Bronchial epithelial cell (primary cell): ENCODE measurements at regions not wholly inside any gene's neighbourhood (a gene's known extent, or its start where the extent isn't known, plus 50 kb on each side); places are given as distances from the start of the nearest gene placed in this dataset.

Source experiments
- DNase-seq: peaks from one replicate; pipeline ENCODE4 v3.0.0-alpha.2; 2010; ENCODE audit warnings: low read depth
- FAIRE-seq: peaks from 2 replicates; lab custom pipeline; 2011; peaks lifted over from hg19 to GRCh38; lab: Jason Lieb, UNC
- H3K27me3 ChIP-seq: 2 replicates; pipeline ENCODE4 v1.5.1; 2011; ENCODE audit warnings: low read length; ENCODE audit not compliant: control insufficient read depth, insufficient read depth
- H3K36me3 ChIP-seq: 2 replicates; pipeline ENCODE4 v1.5.1; 2011; ENCODE audit warnings: low read length; ENCODE audit not compliant: control insufficient read depth, insufficient read depth
- H3K4me3 ChIP-seq: 2 replicates; pipeline ENCODE4 v1.5.1; 2011; ENCODE audit warnings: mild to moderate bottlenecking, low read depth, low read length, control low read depth
- TF ChIP-seq, protein P1 (sequence below): IDR thresholded peaks from 2 replicates; pipeline ENCODE4 v1.5.1; 2011; ENCODE audit warnings: mild to moderate bottlenecking, moderate library complexity, low read length, control low read depth, inconsistent platforms; ENCODE audit not compliant: insufficient read depth, severe bottlenecking

DNA sequence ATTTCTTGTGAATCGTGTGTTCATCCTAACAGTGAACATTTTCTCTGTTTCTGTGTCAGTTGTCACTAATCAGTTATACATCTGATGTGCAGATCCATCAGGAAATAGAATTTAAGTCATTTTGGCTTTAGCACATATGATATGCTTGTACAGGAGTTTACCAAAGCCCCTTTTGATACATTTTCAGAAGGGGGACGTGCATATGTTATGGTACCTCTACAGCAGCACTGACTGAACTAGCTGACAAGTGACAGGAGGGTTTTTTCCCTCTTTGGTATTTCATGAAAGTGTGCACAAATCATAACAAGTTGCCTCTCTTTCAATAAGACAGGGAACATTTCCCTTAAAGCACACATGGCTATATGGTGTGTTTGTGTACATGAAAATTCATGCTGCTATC lies 536.5 kb downstream of the PLCL1 start:
- TF ChIP-seq, protein P1, sequence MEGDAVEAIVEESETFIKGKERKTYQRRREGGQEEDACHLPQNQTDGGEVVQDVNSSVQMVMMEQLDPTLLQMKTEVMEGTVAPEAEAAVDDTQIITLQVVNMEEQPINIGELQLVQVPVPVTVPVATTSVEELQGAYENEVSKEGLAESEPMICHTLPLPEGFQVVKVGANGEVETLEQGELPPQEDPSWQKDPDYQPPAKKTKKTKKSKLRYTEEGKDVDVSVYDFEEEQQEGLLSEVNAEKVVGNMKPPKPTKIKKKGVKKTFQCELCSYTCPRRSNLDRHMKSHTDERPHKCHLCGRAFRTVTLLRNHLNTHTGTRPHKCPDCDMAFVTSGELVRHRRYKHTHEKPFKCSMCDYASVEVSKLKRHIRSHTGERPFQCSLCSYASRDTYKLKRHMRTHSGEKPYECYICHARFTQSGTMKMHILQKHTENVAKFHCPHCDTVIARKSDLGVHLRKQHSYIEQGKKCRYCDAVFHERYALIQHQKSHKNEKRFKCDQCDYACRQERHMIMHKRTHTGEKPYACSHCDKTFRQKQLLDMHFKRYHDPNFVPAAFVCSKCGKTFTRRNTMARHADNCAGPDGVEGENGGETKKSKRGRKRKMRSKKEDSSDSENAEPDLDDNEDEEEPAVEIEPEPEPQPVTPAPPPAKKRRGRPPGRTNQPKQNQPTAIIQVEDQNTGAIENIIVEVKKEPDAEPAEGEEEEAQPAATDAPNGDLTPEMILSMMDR, result no peak
- no peaks in the 10 kb centered on the region for H3K27me3 ChIP-seq
- no peaks in the 10 kb centered on the region for H3K36me3 ChIP-seq
- no peak overlapping the region for H3K4me3 ChIP-seq
- FAIRE-seq (no peak), DNase-seq (no peak)

DNA sequence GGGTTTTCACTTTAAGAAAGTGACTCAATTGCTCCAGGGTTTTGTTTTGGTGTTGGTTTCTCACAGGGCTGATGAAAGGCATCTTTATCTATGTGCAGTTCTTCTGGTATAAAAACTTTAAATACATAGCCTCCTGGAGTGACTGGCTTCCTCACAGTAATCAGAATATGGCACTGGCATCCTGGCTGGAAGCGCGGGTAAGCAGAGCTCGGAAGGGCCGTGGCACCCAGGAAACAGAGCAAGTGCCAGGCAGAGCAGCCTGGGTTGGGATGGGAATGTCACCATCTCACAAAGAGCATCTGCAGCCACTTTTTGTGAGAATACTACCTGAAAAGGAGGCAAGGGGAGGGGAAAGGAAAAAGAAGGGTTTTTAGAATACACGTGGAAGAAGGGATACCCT lies 534.7 kb downstream of the PLCL1 start:
- FAIRE-seq (no peak), DNase-seq (no peak)
- H3K36me3 ChIP-seq, result no peaks in the 10 kb centered on the region
- H3K4me3 ChIP-seq, result no peak overlapping the region
- H3K27me3 ChIP-seq, result no peaks in the 10 kb centered on the region
- TF ChIP-seq, protein P1, result no peak

DNA sequence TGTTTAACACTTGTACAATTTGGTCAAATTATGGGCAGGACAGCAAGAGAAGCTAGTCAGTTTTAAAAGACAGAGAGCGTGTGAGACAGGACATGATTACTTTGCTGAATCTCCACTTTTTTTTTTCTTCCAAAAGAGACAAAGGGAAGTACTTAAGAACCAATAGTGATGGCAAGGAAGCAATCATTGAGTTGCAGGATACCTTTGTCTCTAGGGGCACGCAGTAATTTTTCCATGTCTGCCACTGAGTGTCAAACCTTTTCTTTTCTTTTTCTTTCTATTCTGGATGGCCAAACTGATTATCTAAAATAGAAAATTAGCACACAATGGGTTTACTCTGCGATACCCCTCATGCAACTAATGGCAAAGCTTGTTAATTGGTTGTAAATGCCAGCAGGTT lies 533.0 kb downstream of the PLCL1 start:
- Histone ChIP-seq H3K36me3 (no peaks in the 10 kb centered on the region), H3K27me3 (no peaks in the 10 kb centered on the region), H3K4me3 (no peak overlapping the region)
- DNase-seq (no peak), FAIRE-seq (no peak)
- TF ChIP-seq, protein P1, result no peak

DNA sequence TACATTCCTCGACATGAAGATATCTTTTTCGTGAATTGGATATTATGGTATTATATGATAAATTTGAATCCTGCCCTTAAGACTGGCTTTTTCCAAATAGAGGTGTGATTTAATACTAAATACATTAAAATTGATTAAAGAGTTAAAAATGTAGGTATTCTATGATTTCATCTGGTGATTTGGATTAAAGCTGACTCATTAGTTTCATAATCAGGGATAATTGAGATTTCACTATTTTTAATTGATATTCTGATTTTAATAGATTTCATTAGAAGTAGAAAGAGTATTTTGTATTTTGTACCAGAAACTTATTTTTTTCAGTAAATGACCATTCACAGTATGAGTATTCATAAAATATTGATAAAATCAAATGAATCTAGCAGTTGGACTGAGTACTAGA lies 524.1 kb downstream of the PLCL1 start:
- no peak for FAIRE-seq
- TF ChIP-seq, protein P1, result no peak

DNA sequence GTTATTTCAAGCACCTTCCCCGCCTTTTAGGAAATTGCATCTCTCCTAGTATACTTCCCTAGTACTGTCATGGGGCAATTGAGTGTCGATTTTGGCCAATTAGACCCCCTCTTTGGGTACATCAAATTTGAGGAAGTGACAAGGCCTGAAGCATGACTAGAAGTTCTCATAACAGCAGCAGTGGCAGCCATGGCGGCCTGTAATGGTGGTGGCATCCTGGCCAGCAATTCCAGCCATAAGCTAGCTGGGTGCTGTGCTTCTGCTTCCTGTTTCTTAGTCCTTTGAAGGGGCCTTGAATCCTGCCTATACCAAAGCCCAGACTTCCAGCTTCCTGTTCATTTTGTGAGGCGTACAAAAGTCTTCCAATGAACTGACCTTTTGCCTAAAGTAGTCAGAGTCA lies 523.1 kb downstream of the PLCL1 start:
- DNase-seq (no peak), FAIRE-seq (no peak)
- Histone ChIP-seq H3K4me3 (no peak overlapping the region), H3K36me3 (no peaks in the 10 kb centered on the region), H3K27me3 (no peaks in the 10 kb centered on the region)
- TF ChIP-seq, protein P1, result no peak

More for the DNA sequence above, 524.1 kb downstream of the PLCL1 start:
- Histone ChIP-seq H3K4me3 (no peak overlapping the region), H3K36me3 (no peaks in the 10 kb centered on the region), H3K27me3 (no peaks in the 10 kb centered on the region)
- no peak for DNase-seq

DNA sequence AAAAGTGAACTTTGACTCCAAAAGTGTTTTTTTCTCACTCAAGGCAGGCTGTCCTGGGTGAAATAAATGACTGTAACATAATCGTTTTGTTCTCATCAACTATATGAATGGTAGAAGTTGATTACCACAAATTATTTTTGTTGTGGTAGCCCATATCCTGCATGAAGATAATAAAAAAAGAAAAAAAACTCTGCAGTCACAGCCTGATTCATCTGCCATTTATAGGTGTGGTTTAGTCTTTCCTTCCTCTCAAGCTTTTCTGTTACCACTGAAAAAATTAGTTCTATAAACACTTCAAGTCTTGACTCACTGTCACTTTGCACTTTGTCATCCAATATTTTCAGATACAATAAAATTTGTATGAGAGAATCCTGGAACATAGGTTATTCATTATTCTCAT lies 522.0 kb downstream of the PLCL1 start:
- Histone ChIP-seq H3K4me3 (no peak overlapping the region), H3K27me3 (no peaks in the 10 kb centered on the region), H3K36me3 (no peaks in the 10 kb centered on the region)
- DNase-seq (no peak), FAIRE-seq (no peak)
- TF ChIP-seq, protein P1, result no peak
